ENCODE measurements at regions not wholly inside any gene's neighbourhood (a gene's known extent, or its start where the extent isn't known, plus 50 kb on each side); places are given as distances from the start of the nearest gene placed in this dataset.

GRCh38 chr2:65652066-65652465, 219.7 kb upstream of the SPRED2 start:
- Histone ChIP-seq H3K4me3 (ENCODE audit: low read depth, low read length) (no peak overlapping the region), H3K27me3 (ENCODE audit: control insufficient read depth, insufficient read depth, low read length) (no peaks in the 10 kb centered on the region), H3K36me3 (ENCODE audit: control insufficient read depth, insufficient read depth, low read length) (no peaks in the 10 kb centered on the region)
- TF ChIP-seq, protein P1, sequence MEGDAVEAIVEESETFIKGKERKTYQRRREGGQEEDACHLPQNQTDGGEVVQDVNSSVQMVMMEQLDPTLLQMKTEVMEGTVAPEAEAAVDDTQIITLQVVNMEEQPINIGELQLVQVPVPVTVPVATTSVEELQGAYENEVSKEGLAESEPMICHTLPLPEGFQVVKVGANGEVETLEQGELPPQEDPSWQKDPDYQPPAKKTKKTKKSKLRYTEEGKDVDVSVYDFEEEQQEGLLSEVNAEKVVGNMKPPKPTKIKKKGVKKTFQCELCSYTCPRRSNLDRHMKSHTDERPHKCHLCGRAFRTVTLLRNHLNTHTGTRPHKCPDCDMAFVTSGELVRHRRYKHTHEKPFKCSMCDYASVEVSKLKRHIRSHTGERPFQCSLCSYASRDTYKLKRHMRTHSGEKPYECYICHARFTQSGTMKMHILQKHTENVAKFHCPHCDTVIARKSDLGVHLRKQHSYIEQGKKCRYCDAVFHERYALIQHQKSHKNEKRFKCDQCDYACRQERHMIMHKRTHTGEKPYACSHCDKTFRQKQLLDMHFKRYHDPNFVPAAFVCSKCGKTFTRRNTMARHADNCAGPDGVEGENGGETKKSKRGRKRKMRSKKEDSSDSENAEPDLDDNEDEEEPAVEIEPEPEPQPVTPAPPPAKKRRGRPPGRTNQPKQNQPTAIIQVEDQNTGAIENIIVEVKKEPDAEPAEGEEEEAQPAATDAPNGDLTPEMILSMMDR (IDR thresholded peaks at IDR 0.05; ENCODE audit: insufficient read depth, low read length, poor library complexity, severe bottlenecking): no peak
- no peak for DNase-seq (ENCODE audit: low read depth)

DNA sequence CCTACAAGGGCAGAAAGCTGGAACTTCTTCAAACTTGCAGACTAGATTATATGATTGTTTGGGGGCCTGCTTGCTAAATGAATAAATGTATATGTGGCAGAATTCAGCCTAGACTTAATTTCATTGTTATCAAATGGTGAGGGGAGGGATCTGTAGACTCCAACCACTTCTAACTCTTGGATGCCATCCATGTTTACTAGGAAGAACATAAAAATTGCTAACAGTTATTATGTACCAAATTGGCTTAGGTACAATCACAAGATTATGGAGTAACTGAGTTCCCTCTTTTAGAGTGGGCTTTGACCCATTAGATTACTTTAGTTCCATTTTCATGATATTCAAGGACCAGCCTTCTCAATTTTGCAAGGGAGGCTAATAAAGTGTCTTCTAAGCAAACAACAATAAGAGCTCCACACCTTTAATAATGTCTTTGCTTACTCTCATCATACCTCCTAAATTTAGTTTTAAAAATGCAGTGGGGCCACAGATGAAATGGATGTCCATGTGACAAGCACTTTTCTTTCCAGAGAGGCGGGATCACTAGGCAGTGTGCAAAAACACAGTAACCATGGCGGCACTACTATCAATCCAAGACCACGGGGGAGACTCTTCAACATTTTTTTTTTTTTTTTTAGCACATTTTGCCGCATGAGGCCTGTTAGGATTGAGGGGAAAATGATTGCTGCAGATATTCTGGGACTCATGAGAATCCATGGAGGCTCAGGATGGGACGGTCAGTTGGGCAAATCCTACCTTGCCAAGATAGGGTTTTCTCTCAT, 217.6 kb upstream of the SPRED2 start:
- no peaks in the 10 kb centered on the region for H3K27me3 ChIP-seq (ENCODE audit: control insufficient read depth, insufficient read depth, low read length)
- TF ChIP-seq, protein P1 (IDR thresholded peaks at IDR 0.05; ENCODE audit: insufficient read depth, low read length, poor library complexity, severe bottlenecking): no peak
- DNase-seq (ENCODE audit: low read depth): no peak

GRCh38 chr2:65647249-65647842, 214.9 kb upstream of the SPRED2 start:
- TF ChIP-seq, protein P1 (IDR thresholded peaks at IDR 0.05; ENCODE audit: insufficient read depth, low read length, poor library complexity, severe bottlenecking): no peak
- Histone ChIP-seq H3K4me3 (ENCODE audit: low read depth, low read length) (no peak overlapping the region), H3K27me3 (ENCODE audit: control insufficient read depth, insufficient read depth, low read length) (no peaks in the 10 kb centered on the region), H3K36me3 (ENCODE audit: control insufficient read depth, insufficient read depth, low read length) (no peaks in the 10 kb centered on the region)
- no peak for DNase-seq (ENCODE audit: low read depth)

More for the DNA sequence above, 217.6 kb upstream of the SPRED2 start:
- H3K36me3 ChIP-seq (ENCODE audit: control insufficient read depth, insufficient read depth, low read length): no peaks in the 10 kb centered on the region
- H3K4me3 ChIP-seq (ENCODE audit: low read depth, low read length): no peak overlapping the region

DNA sequence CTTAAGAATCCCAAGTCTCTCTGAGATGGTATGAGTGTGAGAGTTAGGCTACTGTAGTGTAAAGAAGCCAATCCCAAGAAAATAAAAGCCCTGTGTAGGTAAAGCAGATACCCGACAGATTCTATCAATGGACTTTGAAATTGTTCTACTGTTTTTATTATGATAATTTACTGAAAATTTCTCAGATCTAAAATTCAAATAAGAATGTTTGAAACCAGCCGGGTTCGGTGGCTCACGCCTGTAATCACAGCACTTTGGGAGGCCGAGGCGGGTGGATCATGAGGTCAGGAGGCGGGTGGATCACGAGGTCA, 208.3 kb upstream of the SPRED2 start:
- TF ChIP-seq, protein P1 (IDR thresholded peaks at IDR 0.05; ENCODE audit: insufficient read depth, low read length, poor library complexity, severe bottlenecking): no peak
- no peak for DNase-seq (ENCODE audit: low read depth)
- no peaks in the 10 kb centered on the region for H3K36me3 ChIP-seq (ENCODE audit: control insufficient read depth, insufficient read depth, low read length)

GRCh38 chr2:65639156-65639864, 206.9 kb upstream of the SPRED2 start:
- no peak overlapping the region for H3K4me3 ChIP-seq (ENCODE audit: low read depth, low read length)
- DNase-seq (ENCODE audit: low read depth): no peak
- no peaks in the 10 kb centered on the region for H3K36me3 ChIP-seq (ENCODE audit: control insufficient read depth, insufficient read depth, low read length)
- H3K27me3 ChIP-seq (ENCODE audit: control insufficient read depth, insufficient read depth, low read length): peaks cover 6% of the 10 kb centered on the region
- TF ChIP-seq, protein P1 (IDR thresholded peaks at IDR 0.05; ENCODE audit: insufficient read depth, low read length, poor library complexity, severe bottlenecking): no peak

More for the DNA sequence above, 208.3 kb upstream of the SPRED2 start:
- H3K27me3 ChIP-seq (ENCODE audit: control insufficient read depth, insufficient read depth, low read length): peaks cover 6% of the 10 kb centered on the region
- H3K4me3 ChIP-seq (ENCODE audit: low read depth, low read length): no peak overlapping the region

All from kidney epithelial cell (primary cell).